ENCODE measurements at regions not wholly inside any gene's neighbourhood (a gene's known extent, or its start where the extent isn't known, plus 50 kb on each side); places are given as distances from the start of the nearest gene placed in this dataset.

- CTCF ChIA-PET, result no interaction called here
- POLR2A ChIA-PET (ENCODE audit: low non-redundant PET), result no interaction called here
- no TSS peak for BruUV-seq (replicated peaks)
- H3K27ac ChIP-seq (ENCODE audit: low read depth, low read length, poor library complexity, severe bottlenecking), result no peak overlapping the region
- H3K4me1 ChIP-seq (ENCODE audit: insufficient read depth, low read length, poor library complexity, severe bottlenecking), result no peaks in the 10 kb centered on the region
- no peaks in the 10 kb centered on the region for H3K27me3 ChIP-seq (replicated peaks; ENCODE audit: insufficient read depth, low read depth, low read length, poor library complexity)
- H3K9me3 ChIP-seq (ENCODE audit: low read depth, low read length, poor library complexity, severe bottlenecking), result no peaks in the 10 kb centered on the region
- intact Hi-C loops (cut with micrococcal nuclease; ENCODE audit: unreplicated experiment), result no loop called here
- TF ChIP-seq EZH2 (IDR thresholded peaks at IDR 0.05; ENCODE audit: borderline replicate concordance, low read depth, low read length, poor library complexity, severe bottlenecking), result no peak
- TF ChIP-seq, protein P1, sequence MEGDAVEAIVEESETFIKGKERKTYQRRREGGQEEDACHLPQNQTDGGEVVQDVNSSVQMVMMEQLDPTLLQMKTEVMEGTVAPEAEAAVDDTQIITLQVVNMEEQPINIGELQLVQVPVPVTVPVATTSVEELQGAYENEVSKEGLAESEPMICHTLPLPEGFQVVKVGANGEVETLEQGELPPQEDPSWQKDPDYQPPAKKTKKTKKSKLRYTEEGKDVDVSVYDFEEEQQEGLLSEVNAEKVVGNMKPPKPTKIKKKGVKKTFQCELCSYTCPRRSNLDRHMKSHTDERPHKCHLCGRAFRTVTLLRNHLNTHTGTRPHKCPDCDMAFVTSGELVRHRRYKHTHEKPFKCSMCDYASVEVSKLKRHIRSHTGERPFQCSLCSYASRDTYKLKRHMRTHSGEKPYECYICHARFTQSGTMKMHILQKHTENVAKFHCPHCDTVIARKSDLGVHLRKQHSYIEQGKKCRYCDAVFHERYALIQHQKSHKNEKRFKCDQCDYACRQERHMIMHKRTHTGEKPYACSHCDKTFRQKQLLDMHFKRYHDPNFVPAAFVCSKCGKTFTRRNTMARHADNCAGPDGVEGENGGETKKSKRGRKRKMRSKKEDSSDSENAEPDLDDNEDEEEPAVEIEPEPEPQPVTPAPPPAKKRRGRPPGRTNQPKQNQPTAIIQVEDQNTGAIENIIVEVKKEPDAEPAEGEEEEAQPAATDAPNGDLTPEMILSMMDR (conservative IDR thresholded peaks at IDR 0.05; ENCODE audit: low read depth, low read length), result no peak
- no peak overlapping the region for H3K4me3 ChIP-seq (ENCODE audit: low read depth, low read length, poor library complexity, severe bottlenecking)
- no peaks in the 10 kb centered on the region for H3K36me3 ChIP-seq (ENCODE audit: insufficient read depth, low read length, poor library complexity, severe bottlenecking)
- DNase-seq (ENCODE audit: low spot score), result no peak
Measured at GRCh38 chr15:94596707-94597106, 365.3 kb downstream of the MCTP2 start.

DNA sequence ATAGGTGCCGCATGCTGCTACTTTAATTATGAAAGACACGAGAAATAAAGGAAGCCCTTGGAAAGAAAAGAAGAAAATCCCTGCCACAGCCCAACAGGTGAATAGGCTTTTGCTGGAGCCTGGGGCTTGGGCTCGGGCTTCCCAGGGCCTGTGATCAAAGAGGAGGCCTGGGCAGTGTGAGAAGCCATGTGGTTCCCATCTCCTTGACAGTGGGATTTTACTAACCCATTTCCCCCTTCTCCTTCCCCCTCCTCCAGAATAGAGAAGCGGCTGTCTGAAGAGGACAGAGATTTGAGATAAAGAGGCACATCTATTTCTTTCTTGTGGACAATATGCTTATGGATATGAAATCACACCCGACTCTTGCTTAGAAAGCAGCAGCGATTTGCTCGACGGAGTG is 369.1 kb downstream of the MCTP2 start:
- TF ChIP-seq EZH2 (IDR thresholded peaks at IDR 0.05; ENCODE audit: borderline replicate concordance, low read depth, low read length, poor library complexity, severe bottlenecking), result no peak
- TF ChIP-seq, protein P1 (conservative IDR thresholded peaks at IDR 0.05; ENCODE audit: low read depth, low read length), result no peak
- no peaks in the 10 kb centered on the region for H3K9me3 ChIP-seq (ENCODE audit: low read depth, low read length, poor library complexity, severe bottlenecking)
- BruUV-seq (replicated peaks), result no TSS peak
- H3K36me3 ChIP-seq (ENCODE audit: insufficient read depth, low read length, poor library complexity, severe bottlenecking), result no peaks in the 10 kb centered on the region
- H3K27ac ChIP-seq (ENCODE audit: low read depth, low read length, poor library complexity, severe bottlenecking), result no peak overlapping the region
- intact Hi-C loops (cut with micrococcal nuclease; ENCODE audit: unreplicated experiment), result no loop called here
- CTCF ChIA-PET, result no interaction called here
- DNase-seq (ENCODE audit: low spot score), result no peak
- no peaks in the 10 kb centered on the region for H3K27me3 ChIP-seq (replicated peaks; ENCODE audit: insufficient read depth, low read depth, low read length, poor library complexity)
- POLR2A ChIA-PET (ENCODE audit: low non-redundant PET), result no interaction called here
- peaks cover 6% of the 10 kb centered on the region for H3K4me1 ChIP-seq (ENCODE audit: insufficient read depth, low read length, poor library complexity, severe bottlenecking)
- no peak overlapping the region for H3K4me3 ChIP-seq (ENCODE audit: low read depth, low read length, poor library complexity, severe bottlenecking)

DNA sequence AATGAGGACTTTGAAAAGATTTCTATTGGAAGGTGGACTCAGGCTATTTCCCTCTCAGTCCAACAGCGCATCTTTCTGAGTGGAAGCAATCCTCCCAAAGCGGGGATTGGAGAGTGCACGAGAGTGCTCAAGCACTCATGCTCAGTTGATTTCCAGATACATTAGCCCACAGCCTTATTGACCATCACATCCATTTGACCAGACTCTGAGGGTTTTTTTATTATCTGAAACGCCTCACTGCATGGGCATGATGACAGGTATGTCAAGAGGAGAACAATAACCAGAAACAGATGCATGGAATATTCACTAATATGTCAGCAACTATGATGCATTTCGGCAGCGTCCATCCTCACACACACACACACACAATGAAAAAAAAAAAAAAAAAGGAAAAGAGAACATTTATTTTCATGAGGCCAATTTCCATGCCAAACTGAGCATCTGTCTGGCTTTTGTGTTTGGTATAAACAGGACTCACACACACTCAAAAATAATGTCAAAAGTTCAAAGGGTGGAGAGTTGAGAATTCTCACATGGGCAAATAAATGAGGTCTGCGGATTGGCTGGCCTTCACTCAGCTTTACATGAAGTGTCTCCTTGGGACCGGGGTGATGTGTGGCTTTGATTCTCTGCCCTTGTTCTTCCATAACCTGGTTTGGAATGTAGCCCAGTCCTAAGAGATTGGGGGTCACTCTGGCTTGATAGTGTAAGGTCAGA is 371.6 kb downstream of the MCTP2 start:
- TF ChIP-seq, protein P1 (conservative IDR thresholded peaks at IDR 0.05; ENCODE audit: low read depth, low read length), result no peak
- no peak for TF ChIP-seq EZH2 (IDR thresholded peaks at IDR 0.05; ENCODE audit: borderline replicate concordance, low read depth, low read length, poor library complexity, severe bottlenecking)
- no TSS peak for BruUV-seq (replicated peaks)
- no peaks in the 10 kb centered on the region for H3K9me3 ChIP-seq (ENCODE audit: low read depth, low read length, poor library complexity, severe bottlenecking)
- H3K4me1 ChIP-seq (ENCODE audit: insufficient read depth, low read length, poor library complexity, severe bottlenecking), result peaks cover 24% of the 10 kb centered on the region
- intact Hi-C loops (cut with micrococcal nuclease; ENCODE audit: unreplicated experiment), result no loop called here
- H3K27ac ChIP-seq (ENCODE audit: low read depth, low read length, poor library complexity, severe bottlenecking), result no peak overlapping the region
- no peak overlapping the region for H3K4me3 ChIP-seq (ENCODE audit: low read depth, low read length, poor library complexity, severe bottlenecking)
- DNase-seq (ENCODE audit: low spot score), result no peak
- no peaks in the 10 kb centered on the region for H3K36me3 ChIP-seq (ENCODE audit: insufficient read depth, low read length, poor library complexity, severe bottlenecking)
- POLR2A ChIA-PET (ENCODE audit: low non-redundant PET), result no interaction called here
- CTCF ChIA-PET, result interaction anchor here (0.7 kb wide), 1 partner anchor 660 kb away, joined by 3 read pairs; no protein-coding TSS in a partner anchor
- no peaks in the 10 kb centered on the region for H3K27me3 ChIP-seq (replicated peaks; ENCODE audit: insufficient read depth, low read depth, low read length, poor library complexity)
